ENCODE measurements at regions not wholly inside any gene's neighbourhood (a gene's known extent, or its start where the extent isn't known, plus 50 kb on each side); places are given as distances from the start of the nearest gene placed in this dataset.

DNA sequence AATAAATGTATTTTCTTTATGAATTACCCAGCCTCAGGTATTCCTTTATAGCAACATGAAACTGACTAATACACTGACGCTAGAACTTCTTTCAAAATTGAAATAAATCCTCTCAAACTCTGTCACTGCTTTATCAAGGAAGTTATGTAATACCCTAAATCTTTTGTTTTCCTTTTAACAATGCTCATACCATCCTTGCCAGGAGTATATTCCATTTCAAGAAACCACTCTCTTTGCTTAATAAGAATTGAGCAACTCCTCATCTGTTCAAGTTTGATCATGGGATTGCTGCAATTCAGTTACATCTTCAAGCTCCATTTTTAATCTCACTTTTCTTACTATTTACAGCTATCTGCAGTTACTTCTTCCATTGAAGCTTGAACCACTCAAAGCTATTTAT lies 707.6 kb upstream of the MARCKS start:
- Histone ChIP-seq H3K9me2 (replicated peaks; ENCODE audit: insufficient read depth, low read length) (no peaks in the 10 kb centered on the region), H4K20me1 (ENCODE audit: insufficient read depth, low read depth, low read length) (no peaks in the 10 kb centered on the region), H3K27me3 (ENCODE audit: low read length) (no peaks in the 10 kb centered on the region)

DNA sequence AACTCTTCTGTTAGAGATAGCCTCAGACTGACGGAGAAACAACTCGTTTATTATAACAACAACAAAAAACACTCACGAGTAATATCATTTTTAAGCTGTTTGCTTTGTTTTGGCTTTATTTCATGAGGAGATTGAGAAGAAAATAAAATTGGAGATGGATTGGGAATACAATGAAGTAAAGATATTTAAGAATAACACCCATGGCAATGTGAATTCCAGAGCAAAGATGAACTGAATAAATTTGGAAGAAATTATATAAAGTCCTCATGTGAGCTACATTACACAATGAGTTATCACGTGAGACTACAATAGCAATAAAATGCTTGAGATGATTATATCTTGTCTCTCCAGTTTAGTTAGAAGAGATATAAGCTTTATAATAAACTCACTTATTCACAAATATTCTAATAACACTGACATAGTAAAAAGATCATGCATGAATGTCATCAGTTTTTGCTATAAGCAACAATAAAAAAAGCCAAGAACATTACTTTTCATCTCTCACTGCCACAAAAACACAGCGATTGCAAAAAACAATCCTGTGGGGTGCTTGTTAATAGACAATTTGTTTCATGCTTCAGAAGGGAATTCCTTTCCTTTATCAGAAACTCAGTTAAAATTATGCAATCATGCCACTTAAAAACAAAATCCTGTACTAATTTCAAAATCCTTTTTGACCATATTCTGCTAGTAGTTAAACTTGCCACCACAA lies 696.7 kb upstream of the MARCKS start:
- Histone ChIP-seq H2AFZ (ENCODE audit: low read length) (no peak overlapping the region), H3K36me3 (ENCODE audit: insufficient read depth, low read length) (no peaks in the 10 kb centered on the region), H3K79me2 (ENCODE audit: low read length) (no peaks in the 10 kb centered on the region), H3K4me1 (ENCODE audit: low read length) (no peaks in the 10 kb centered on the region), H3K27me3 (ENCODE audit: low read length) (no peaks in the 10 kb centered on the region), H3K9me2 (replicated peaks; ENCODE audit: insufficient read depth, low read length) (no peaks in the 10 kb centered on the region), H3K4me3 (ENCODE audit: low read length) (no peak overlapping the region), H3K9ac (ENCODE audit: low read length) (no peak overlapping the region), H4K20me1 (ENCODE audit: insufficient read depth, low read depth, low read length) (no peaks in the 10 kb centered on the region), H3K9me3 (ENCODE audit: low read length) (no peaks in the 10 kb centered on the region), H3K27ac (ENCODE audit: low read length) (no peak overlapping the region), H3K4me2 (ENCODE audit: low read depth, low read length, poor library complexity, severe bottlenecking) (no peak overlapping the region)
- DNase-seq, result no peak

More for the DNA sequence above, 707.6 kb upstream of the MARCKS start:
- Histone ChIP-seq H3K27ac (ENCODE audit: low read length) (no peak overlapping the region), H3K9ac (ENCODE audit: low read length) (no peak overlapping the region), H3K36me3 (ENCODE audit: insufficient read depth, low read length) (no peaks in the 10 kb centered on the region), H2AFZ (ENCODE audit: low read length) (no peak overlapping the region), H3K4me2 (ENCODE audit: low read depth, low read length, poor library complexity, severe bottlenecking) (no peak overlapping the region), H3K4me1 (ENCODE audit: low read length) (no peaks in the 10 kb centered on the region), H3K4me3 (ENCODE audit: low read length) (no peak overlapping the region), H3K79me2 (ENCODE audit: low read length) (no peaks in the 10 kb centered on the region), H3K9me3 (ENCODE audit: low read length) (no peaks in the 10 kb centered on the region)
- DNase-seq, result no peak

DNA sequence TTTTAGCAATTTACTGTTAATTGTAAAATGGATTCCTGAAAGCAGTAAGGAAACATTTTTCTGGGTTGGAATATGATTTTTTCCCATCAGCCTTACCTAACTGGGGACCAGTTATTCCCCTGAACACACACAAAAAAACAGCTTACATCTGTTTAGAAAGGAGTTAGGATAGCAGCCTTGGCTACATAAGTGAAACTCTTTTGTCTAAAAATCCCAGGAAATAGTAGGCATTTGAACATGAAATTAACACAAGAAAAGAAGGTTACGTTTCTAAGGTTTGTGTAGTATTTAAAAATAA lies 696.2 kb upstream of the MARCKS start:
- no peak overlapping the region for H3K4me3 ChIP-seq (ENCODE audit: low read length)
- H2AFZ ChIP-seq (ENCODE audit: low read length), result no peak overlapping the region
- DNase-seq, result no peak
- H3K79me2 ChIP-seq (ENCODE audit: low read length), result no peaks in the 10 kb centered on the region
- no peaks in the 10 kb centered on the region for H4K20me1 ChIP-seq (ENCODE audit: insufficient read depth, low read depth, low read length)
- no peaks in the 10 kb centered on the region for H3K4me1 ChIP-seq (ENCODE audit: low read length)
- no peak overlapping the region for H3K4me2 ChIP-seq (ENCODE audit: low read depth, low read length, poor library complexity, severe bottlenecking)
- no peaks in the 10 kb centered on the region for H3K36me3 ChIP-seq (ENCODE audit: insufficient read depth, low read length)
- H3K27me3 ChIP-seq (ENCODE audit: low read length), result no peaks in the 10 kb centered on the region
- H3K9me3 ChIP-seq (ENCODE audit: low read length), result no peaks in the 10 kb centered on the region
- H3K9me2 ChIP-seq (replicated peaks; ENCODE audit: insufficient read depth, low read length), result no peaks in the 10 kb centered on the region
- H3K27ac ChIP-seq (ENCODE audit: low read length), result no peak overlapping the region
- H3K9ac ChIP-seq (ENCODE audit: low read length), result no peak overlapping the region

DNA sequence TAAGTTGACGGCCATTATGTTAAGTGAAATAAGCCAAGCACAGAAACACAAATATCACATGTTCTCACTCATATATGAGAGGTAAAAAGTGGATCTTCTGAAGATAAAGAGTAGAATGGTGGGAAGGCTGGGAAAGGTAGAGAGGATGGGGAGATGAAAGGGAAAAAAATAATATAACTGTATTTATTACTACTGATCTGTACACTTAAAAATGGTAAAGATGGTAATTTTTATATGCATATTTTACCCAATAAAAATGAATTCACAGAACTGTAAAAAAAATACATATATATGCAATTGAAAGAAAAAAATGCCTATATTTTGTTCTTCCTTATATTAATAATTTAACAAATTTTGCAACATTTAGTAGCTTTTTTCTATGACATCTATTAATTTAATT lies 694.4 kb upstream of the MARCKS start:
- Histone ChIP-seq H3K27ac (ENCODE audit: low read length) (no peak overlapping the region), H3K9me2 (replicated peaks; ENCODE audit: insufficient read depth, low read length) (no peaks in the 10 kb centered on the region), H3K79me2 (ENCODE audit: low read length) (no peaks in the 10 kb centered on the region), H3K9me3 (ENCODE audit: low read length) (no peaks in the 10 kb centered on the region), H2AFZ (ENCODE audit: low read length) (no peak overlapping the region), H3K36me3 (ENCODE audit: insufficient read depth, low read length) (no peaks in the 10 kb centered on the region), H3K9ac (ENCODE audit: low read length) (no peak overlapping the region), H3K4me1 (ENCODE audit: low read length) (no peaks in the 10 kb centered on the region), H3K4me2 (ENCODE audit: low read depth, low read length, poor library complexity, severe bottlenecking) (no peak overlapping the region), H3K27me3 (ENCODE audit: low read length) (no peaks in the 10 kb centered on the region), H4K20me1 (ENCODE audit: insufficient read depth, low read depth, low read length) (no peaks in the 10 kb centered on the region), H3K4me3 (ENCODE audit: low read length) (no peak overlapping the region)
- DNase-seq, result no peak

DNA sequence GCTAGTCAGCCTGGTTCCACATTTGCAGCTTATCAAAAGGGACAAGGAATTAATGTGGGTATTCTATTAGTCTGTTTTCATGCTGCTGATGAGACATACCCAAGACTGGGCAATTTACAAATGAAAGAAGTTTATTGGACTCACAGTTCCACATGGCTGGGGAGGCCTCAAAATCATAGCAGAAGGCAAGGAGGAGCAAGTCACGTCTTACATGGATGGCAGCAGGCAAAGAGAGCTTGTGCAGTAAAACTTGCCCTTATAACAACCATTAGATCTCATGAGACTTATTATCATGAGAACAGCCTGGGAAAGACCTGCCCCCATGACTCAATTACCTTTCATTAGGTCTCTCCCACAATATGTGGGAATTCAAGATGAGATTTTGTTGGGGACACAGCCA lies 689.1 kb upstream of the MARCKS start:
- Histone ChIP-seq H3K4me3 (ENCODE audit: low read length) (no peak overlapping the region), H3K4me1 (ENCODE audit: low read length) (no peaks in the 10 kb centered on the region), H3K9me2 (replicated peaks; ENCODE audit: insufficient read depth, low read length) (no peaks in the 10 kb centered on the region), H3K9ac (ENCODE audit: low read length) (no peak overlapping the region), H3K27me3 (ENCODE audit: low read length) (no peaks in the 10 kb centered on the region), H3K4me2 (ENCODE audit: low read depth, low read length, poor library complexity, severe bottlenecking) (no peak overlapping the region), H4K20me1 (ENCODE audit: insufficient read depth, low read depth, low read length) (no peaks in the 10 kb centered on the region), H3K79me2 (ENCODE audit: low read length) (no peaks in the 10 kb centered on the region), H3K36me3 (ENCODE audit: insufficient read depth, low read length) (no peaks in the 10 kb centered on the region), H2AFZ (ENCODE audit: low read length) (no peak overlapping the region), H3K9me3 (ENCODE audit: low read length) (no peaks in the 10 kb centered on the region), H3K27ac (ENCODE audit: low read length) (no peak overlapping the region)
- DNase-seq, result no peak

DNA sequence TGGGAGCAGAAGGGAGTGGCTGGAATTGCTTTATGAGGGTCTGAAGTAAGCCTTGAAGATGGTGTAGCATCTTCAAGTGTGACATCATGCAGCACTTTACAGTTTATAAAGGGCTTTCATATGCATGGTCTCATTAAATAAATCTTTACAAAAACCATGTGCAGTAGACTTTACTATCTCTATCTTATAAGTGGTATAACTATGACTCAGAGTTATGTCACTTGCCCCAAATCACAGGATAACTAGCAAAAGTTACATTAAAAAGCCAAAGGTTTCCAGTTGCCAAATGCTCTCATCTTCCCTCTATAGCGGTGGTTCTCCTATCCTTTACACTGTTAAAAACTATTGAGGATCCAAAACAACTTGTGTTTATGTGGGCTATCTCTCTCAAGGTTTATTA lies 687.7 kb upstream of the MARCKS start:
- H3K4me3 ChIP-seq (ENCODE audit: low read length), result no peak overlapping the region
- H3K9ac ChIP-seq (ENCODE audit: low read length), result no peak overlapping the region
- H3K27me3 ChIP-seq (ENCODE audit: low read length), result no peaks in the 10 kb centered on the region
- H3K79me2 ChIP-seq (ENCODE audit: low read length), result no peaks in the 10 kb centered on the region
- no peaks in the 10 kb centered on the region for H4K20me1 ChIP-seq (ENCODE audit: insufficient read depth, low read depth, low read length)
- no peak overlapping the region for H2AFZ ChIP-seq (ENCODE audit: low read length)
- DNase-seq, result no peak
- H3K9me2 ChIP-seq (replicated peaks; ENCODE audit: insufficient read depth, low read length), result no peaks in the 10 kb centered on the region
- H3K36me3 ChIP-seq (ENCODE audit: insufficient read depth, low read length), result no peaks in the 10 kb centered on the region
- no peaks in the 10 kb centered on the region for H3K9me3 ChIP-seq (ENCODE audit: low read length)
- no peak overlapping the region for H3K4me2 ChIP-seq (ENCODE audit: low read depth, low read length, poor library complexity, severe bottlenecking)
- H3K27ac ChIP-seq (ENCODE audit: low read length), result no peak overlapping the region
- H3K4me1 ChIP-seq (ENCODE audit: low read length), result no peaks in the 10 kb centered on the region

DNA sequence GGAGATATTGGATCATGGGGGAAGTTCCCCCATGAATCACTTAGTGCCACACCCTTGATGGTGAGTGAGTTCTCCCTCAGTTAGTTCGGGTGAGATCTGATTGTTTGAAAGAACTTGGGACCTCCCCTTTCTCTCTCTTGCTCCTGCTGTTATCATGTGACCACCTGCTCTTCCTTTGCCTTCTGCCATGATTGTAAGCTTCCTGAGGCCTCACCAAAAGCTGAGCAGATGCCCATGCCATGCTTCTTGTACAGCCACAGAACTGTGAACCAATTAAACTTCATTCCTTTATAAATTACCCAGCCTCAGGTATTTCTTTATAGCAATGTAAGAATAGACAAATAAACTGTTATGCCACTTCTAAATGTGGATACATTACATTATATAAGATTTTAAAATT lies 686.7 kb upstream of the MARCKS start:
- H3K27ac ChIP-seq (ENCODE audit: low read length), result no peak overlapping the region
- no peaks in the 10 kb centered on the region for H3K9me3 ChIP-seq (ENCODE audit: low read length)
- DNase-seq, result no peak

DNA sequence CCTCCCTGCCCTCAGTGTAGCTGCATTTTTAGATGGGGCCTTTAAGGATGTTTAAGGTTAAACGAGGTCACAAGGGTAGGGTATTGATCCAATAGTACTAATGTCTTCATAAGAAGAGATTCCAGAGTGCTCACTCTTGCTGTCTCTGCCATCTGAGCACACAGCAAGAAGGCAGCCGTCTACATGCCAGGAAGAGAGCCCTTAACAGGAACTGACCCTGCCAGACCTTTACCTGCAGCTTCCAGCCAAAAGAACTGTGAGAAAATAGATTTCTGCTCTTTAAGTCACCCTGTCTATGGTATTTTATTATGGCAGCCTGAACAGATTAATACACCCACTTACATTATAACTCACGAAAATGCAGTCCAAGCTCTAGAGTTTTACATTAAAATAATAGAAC lies 685.3 kb upstream of the MARCKS start:
- no peak overlapping the region for H2AFZ ChIP-seq (ENCODE audit: low read length)
- H3K9me3 ChIP-seq (ENCODE audit: low read length), result no peaks in the 10 kb centered on the region
- no peak for DNase-seq
- H3K27ac ChIP-seq (ENCODE audit: low read length), result no peak overlapping the region
- no peak overlapping the region for H3K4me3 ChIP-seq (ENCODE audit: low read length)
- no peaks in the 10 kb centered on the region for H3K36me3 ChIP-seq (ENCODE audit: insufficient read depth, low read length)
- no peak overlapping the region for H3K4me2 ChIP-seq (ENCODE audit: low read depth, low read length, poor library complexity, severe bottlenecking)
- no peaks in the 10 kb centered on the region for H3K27me3 ChIP-seq (ENCODE audit: low read length)
- H4K20me1 ChIP-seq (ENCODE audit: insufficient read depth, low read depth, low read length), result no peaks in the 10 kb centered on the region
- no peaks in the 10 kb centered on the region for H3K9me2 ChIP-seq (replicated peaks; ENCODE audit: insufficient read depth, low read length)
- no peaks in the 10 kb centered on the region for H3K79me2 ChIP-seq (ENCODE audit: low read length)
- no peak overlapping the region for H3K9ac ChIP-seq (ENCODE audit: low read length)
- H3K4me1 ChIP-seq (ENCODE audit: low read length), result no peaks in the 10 kb centered on the region

More for the DNA sequence above, 686.7 kb upstream of the MARCKS start:
- Histone ChIP-seq H3K36me3 (ENCODE audit: insufficient read depth, low read length) (no peaks in the 10 kb centered on the region), H3K9ac (ENCODE audit: low read length) (no peak overlapping the region), H4K20me1 (ENCODE audit: insufficient read depth, low read depth, low read length) (no peaks in the 10 kb centered on the region), H3K79me2 (ENCODE audit: low read length) (no peaks in the 10 kb centered on the region), H3K27me3 (ENCODE audit: low read length) (no peaks in the 10 kb centered on the region), H3K4me2 (ENCODE audit: low read depth, low read length, poor library complexity, severe bottlenecking) (no peak overlapping the region), H3K4me3 (ENCODE audit: low read length) (no peak overlapping the region), H3K9me2 (replicated peaks; ENCODE audit: insufficient read depth, low read length) (no peaks in the 10 kb centered on the region), H2AFZ (ENCODE audit: low read length) (no peak overlapping the region), H3K4me1 (ENCODE audit: low read length) (no peaks in the 10 kb centered on the region)

DNA sequence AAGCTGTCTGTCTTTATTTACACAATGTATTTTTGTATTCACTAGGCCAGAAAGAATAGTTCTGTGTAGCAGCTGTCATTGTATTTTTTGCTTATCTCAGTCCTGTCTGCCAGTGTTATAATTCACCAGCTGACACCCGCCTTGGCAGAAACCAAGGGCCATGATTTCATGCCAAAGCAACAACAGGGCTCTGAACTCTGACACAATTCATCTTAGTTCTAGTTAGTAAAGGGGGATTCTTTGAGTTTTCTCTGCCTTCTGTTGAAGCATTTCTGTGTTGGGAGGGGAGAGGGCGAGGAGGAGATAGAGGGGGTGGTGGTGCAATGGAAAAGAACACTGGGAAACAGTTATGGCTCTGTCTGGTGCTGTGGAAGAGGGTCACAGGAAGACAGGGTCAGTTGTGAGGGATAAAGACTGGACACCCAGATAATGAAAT lies 684.6 kb upstream of the MARCKS start:
- no peaks in the 10 kb centered on the region for H3K27me3 ChIP-seq (ENCODE audit: low read length)
- H3K4me2 ChIP-seq (ENCODE audit: low read depth, low read length, poor library complexity, severe bottlenecking), result no peak overlapping the region
- no peak overlapping the region for H2AFZ ChIP-seq (ENCODE audit: low read length)

More for the DNA sequence above, 684.6 kb upstream of the MARCKS start:
- no peaks in the 10 kb centered on the region for H3K9me2 ChIP-seq (replicated peaks; ENCODE audit: insufficient read depth, low read length)
- H4K20me1 ChIP-seq (ENCODE audit: insufficient read depth, low read depth, low read length), result no peaks in the 10 kb centered on the region
- no peak overlapping the region for H3K27ac ChIP-seq (ENCODE audit: low read length)
- no peak for DNase-seq
- H3K79me2 ChIP-seq (ENCODE audit: low read length), result no peaks in the 10 kb centered on the region
- no peaks in the 10 kb centered on the region for H3K9me3 ChIP-seq (ENCODE audit: low read length)
- no peaks in the 10 kb centered on the region for H3K36me3 ChIP-seq (ENCODE audit: insufficient read depth, low read length)
- no peak overlapping the region for H3K9ac ChIP-seq (ENCODE audit: low read length)
- H3K4me1 ChIP-seq (ENCODE audit: low read length), result no peaks in the 10 kb centered on the region
- H3K4me3 ChIP-seq (ENCODE audit: low read length), result no peak overlapping the region

Data from Karpas-422 (cell line).